Loucy (cell line): ENCODE measurements at regions not wholly inside any gene's neighbourhood (a gene's known extent, or its start where the extent isn't known, plus 50 kb on each side); places are given as distances from the start of the nearest gene placed in this dataset.

Experiments
- H2AFZ ChIP-seq: fragments of 200-600 bp; sonication (generic); 2 replicates; pipeline ENCODE4 v1.6.0; 2016; ENCODE audit warnings: antibody characterized with exemption, mild to moderate bottlenecking, low read length, moderate library complexity
- H3F3A ChIP-seq: fragments of 200-600 bp; 2 replicates; pipeline ENCODE4 v1.6.0; 2016; ENCODE audit warnings: antibody characterized with exemption, low read depth, mild to moderate bottlenecking
- H3K27me3 ChIP-seq: fragments of 200-600 bp; sonication (generic); 2 replicates; pipeline ENCODE4 v1.6.1; 2014; ENCODE audit warnings: low read length, mild to moderate bottlenecking; ENCODE audit not compliant: insufficient read depth, poor library complexity, severe bottlenecking
- H3K36me3 ChIP-seq: fragments of 200-600 bp; sonication (generic); 2 replicates; pipeline ENCODE4 v1.6.1; 2016; ENCODE audit warnings: low read length; ENCODE audit not compliant: insufficient read depth
- H3K4me1 ChIP-seq: fragments of 200-600 bp; sonication (generic); 2 replicates; pipeline ENCODE4 v1.5.1; 2014; ENCODE audit warnings: low read length, mild to moderate bottlenecking; ENCODE audit not compliant: insufficient read depth, poor library complexity, severe bottlenecking
- H3K4me2 ChIP-seq: fragments of 200-600 bp; sonication (generic); 2 replicates; pipeline ENCODE4 v1.6.0; 2014; ENCODE audit warnings: antibody characterized with exemption, low read length, low read depth, mild to moderate bottlenecking; ENCODE audit not compliant: poor library complexity, severe bottlenecking
- H3K4me3 ChIP-seq: fragments of 200-600 bp; sonication (generic); 2 replicates; pipeline ENCODE4 v1.5.1; 2014; ENCODE audit warnings: low read length, mild to moderate bottlenecking, mixed read lengths; ENCODE audit not compliant: poor library complexity, severe bottlenecking
- H3K79me2 ChIP-seq: fragments of 200-600 bp; sonication (generic); 2 replicates; pipeline ENCODE4 v1.6.1; 2014; ENCODE audit warnings: low read length; ENCODE audit not compliant: insufficient read depth
- H3K9ac ChIP-seq: fragments of 200-600 bp; sonication (generic); 2 replicates; pipeline ENCODE4 v1.6.0; 2014; ENCODE audit warnings: mild to moderate bottlenecking, low read depth, low read length, moderate library complexity; ENCODE audit not compliant: poor library complexity, severe bottlenecking
- H3K9me2 ChIP-seq: fragments of 200-600 bp; sonication (generic); replicated peaks from 2 replicates; pipeline ENCODE4 v1.6.1; 2016; ENCODE audit warnings: low read depth, low read length, mixed read lengths
- H3K9me3 ChIP-seq: fragments of 200-600 bp; sonication (generic); 2 replicates; pipeline ENCODE4 v1.6.1; 2014; ENCODE audit warnings: mild to moderate bottlenecking, antibody characterized with exemption, low read length, low read depth; ENCODE audit not compliant: insufficient read depth
- H4K20me1 ChIP-seq: fragments of 200-600 bp; sonication (generic); 2 replicates; pipeline ENCODE4 v1.6.0; 2014; ENCODE audit warnings: antibody characterized with exemption, low read length, mild to moderate bottlenecking; ENCODE audit not compliant: insufficient read depth, poor library complexity, severe bottlenecking
- EZH2phosphoT487 ChIP-seq: fragments of 200-600 bp; IDR thresholded peaks from 2 replicates; pipeline ENCODE4 v1.6.1; 2018; ENCODE audit warnings: antibody characterized with exemption, mild to moderate bottlenecking, moderate library complexity, borderline replicate concordance
- TF ChIP-seq, protein P1 (sequence below): fragments of 200-600 bp; sonication (generic); conservative IDR thresholded peaks from 2 replicates; pipeline ENCODE4 v1.5.1; 2014; ENCODE audit warnings: mild to moderate bottlenecking, antibody characterized with exemption, low read length

DNA sequence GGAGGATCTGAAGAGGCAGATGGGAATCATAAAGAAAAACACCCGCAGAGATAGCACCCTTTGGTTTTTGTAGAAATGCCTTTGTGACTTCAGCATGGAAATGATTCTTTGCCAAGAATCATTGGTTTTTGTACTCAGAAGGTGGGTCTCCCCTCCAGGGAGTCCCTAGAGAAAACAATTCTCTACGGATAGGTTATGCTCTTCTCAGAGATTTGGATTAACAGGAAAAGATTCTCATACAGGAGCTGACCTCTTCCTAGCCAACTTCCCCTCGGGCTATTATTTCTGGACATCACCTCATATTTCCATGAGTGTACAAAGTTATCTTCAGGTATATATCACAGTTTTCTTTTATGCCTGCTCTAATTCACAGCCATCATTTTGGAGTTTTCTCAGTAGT is 274.2 kb upstream of the HABP2 start:
- H3K36me3 ChIP-seq, result no peaks in the 10 kb centered on the region
- no peak overlapping the region for H3K4me2 ChIP-seq
- no peaks in the 10 kb centered on the region for H3K79me2 ChIP-seq
- no peaks in the 10 kb centered on the region for H3K4me1 ChIP-seq
- no peak for TF ChIP-seq EZH2phosphoT487
- H3K27me3 ChIP-seq, result no peaks in the 10 kb centered on the region
- no peaks in the 10 kb centered on the region for H3F3A ChIP-seq
- no peaks in the 10 kb centered on the region; the same call in 1 of the 2 replicates for H3K9me3 ChIP-seq
- no peaks in the 10 kb centered on the region for H4K20me1 ChIP-seq
- no peak overlapping the region for H2AFZ ChIP-seq
- H3K9me2 ChIP-seq, result no peaks in the 10 kb centered on the region
- no peak overlapping the region for H3K9ac ChIP-seq
- no peak overlapping the region for H3K4me3 ChIP-seq

GRCh38 chr10:113279262-113279661 is 273.6 kb upstream of the HABP2 start:
- TF ChIP-seq EZH2phosphoT487, result no peak
- TF ChIP-seq, protein P1, sequence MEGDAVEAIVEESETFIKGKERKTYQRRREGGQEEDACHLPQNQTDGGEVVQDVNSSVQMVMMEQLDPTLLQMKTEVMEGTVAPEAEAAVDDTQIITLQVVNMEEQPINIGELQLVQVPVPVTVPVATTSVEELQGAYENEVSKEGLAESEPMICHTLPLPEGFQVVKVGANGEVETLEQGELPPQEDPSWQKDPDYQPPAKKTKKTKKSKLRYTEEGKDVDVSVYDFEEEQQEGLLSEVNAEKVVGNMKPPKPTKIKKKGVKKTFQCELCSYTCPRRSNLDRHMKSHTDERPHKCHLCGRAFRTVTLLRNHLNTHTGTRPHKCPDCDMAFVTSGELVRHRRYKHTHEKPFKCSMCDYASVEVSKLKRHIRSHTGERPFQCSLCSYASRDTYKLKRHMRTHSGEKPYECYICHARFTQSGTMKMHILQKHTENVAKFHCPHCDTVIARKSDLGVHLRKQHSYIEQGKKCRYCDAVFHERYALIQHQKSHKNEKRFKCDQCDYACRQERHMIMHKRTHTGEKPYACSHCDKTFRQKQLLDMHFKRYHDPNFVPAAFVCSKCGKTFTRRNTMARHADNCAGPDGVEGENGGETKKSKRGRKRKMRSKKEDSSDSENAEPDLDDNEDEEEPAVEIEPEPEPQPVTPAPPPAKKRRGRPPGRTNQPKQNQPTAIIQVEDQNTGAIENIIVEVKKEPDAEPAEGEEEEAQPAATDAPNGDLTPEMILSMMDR, result no peak
- no peaks in the 10 kb centered on the region for H3K27me3 ChIP-seq
- no peaks in the 10 kb centered on the region for H3K4me1 ChIP-seq
- H3K9ac ChIP-seq, result no peak overlapping the region
- H2AFZ ChIP-seq, result no peak overlapping the region
- no peaks in the 10 kb centered on the region; the same call in 1 of the 2 replicates for H3K9me3 ChIP-seq
- no peaks in the 10 kb centered on the region for H4K20me1 ChIP-seq
- H3F3A ChIP-seq, result no peaks in the 10 kb centered on the region
- no peaks in the 10 kb centered on the region for H3K79me2 ChIP-seq
- H3K4me3 ChIP-seq, result no peak overlapping the region
- H3K36me3 ChIP-seq, result no peaks in the 10 kb centered on the region
- H3K9me2 ChIP-seq, result no peaks in the 10 kb centered on the region
- no peak overlapping the region for H3K4me2 ChIP-seq

GRCh38 chr10:113282564-113282963 is 270.3 kb upstream of the HABP2 start:
- H3K4me1 ChIP-seq, result no peaks in the 10 kb centered on the region
- H3K4me3 ChIP-seq, result no peak overlapping the region
- H4K20me1 ChIP-seq, result no peaks in the 10 kb centered on the region
- no peaks in the 10 kb centered on the region for H3K79me2 ChIP-seq
- no peaks in the 10 kb centered on the region for H3K9me2 ChIP-seq
- no peak for TF ChIP-seq EZH2phosphoT487
- TF ChIP-seq, protein P1, result no peak
- H2AFZ ChIP-seq, result no peak overlapping the region
- H3K36me3 ChIP-seq, result no peaks in the 10 kb centered on the region
- no peaks in the 10 kb centered on the region for H3F3A ChIP-seq
- no peak overlapping the region for H3K4me2 ChIP-seq
- no peaks in the 10 kb centered on the region for H3K27me3 ChIP-seq
- H3K9ac ChIP-seq, result no peak overlapping the region
- no peaks in the 10 kb centered on the region for H3K9me3 ChIP-seq

DNA sequence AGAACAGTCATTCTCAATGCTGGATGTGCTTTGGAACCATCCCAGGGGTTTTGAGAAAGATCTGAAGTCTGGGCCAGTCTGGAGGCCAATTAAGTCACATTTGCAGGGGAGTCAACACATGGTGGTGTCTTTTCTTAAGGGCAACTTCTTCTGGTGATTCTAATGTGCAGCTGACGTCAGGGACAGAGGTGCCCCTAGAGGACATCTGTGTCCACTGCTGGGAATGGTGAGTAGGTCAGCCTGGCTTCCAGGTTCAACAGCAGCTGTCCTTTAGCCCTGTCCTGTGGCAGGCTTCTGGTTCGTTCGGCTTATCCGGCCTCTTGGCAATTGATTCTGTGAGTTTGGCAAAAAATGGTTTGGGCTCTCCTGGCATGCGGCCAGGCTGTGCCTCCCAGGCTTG is 269.7 kb upstream of the HABP2 start:
- no peak overlapping the region for H3K9ac ChIP-seq
- no peaks in the 10 kb centered on the region for H3K9me3 ChIP-seq
- H3K4me3 ChIP-seq, result no peak overlapping the region
- no peaks in the 10 kb centered on the region for H3F3A ChIP-seq
- H3K4me1 ChIP-seq, result no peaks in the 10 kb centered on the region
- no peaks in the 10 kb centered on the region for H3K27me3 ChIP-seq
- TF ChIP-seq EZH2phosphoT487, result no peak
- TF ChIP-seq, protein P1, result peak; percentile 44; the same call in 1 of the 2 replicates
- H3K9me2 ChIP-seq, result no peaks in the 10 kb centered on the region
- H3K79me2 ChIP-seq, result no peaks in the 10 kb centered on the region
- H3K4me2 ChIP-seq, result no peak overlapping the region
- no peaks in the 10 kb centered on the region for H4K20me1 ChIP-seq
- no peaks in the 10 kb centered on the region for H3K36me3 ChIP-seq
- H2AFZ ChIP-seq, result no peak overlapping the region
